ENCODE measurements at regions not wholly inside any gene's neighbourhood (a gene's known extent, or its start where the extent isn't known, plus 50 kb on each side); places are given as distances from the start of the nearest gene placed in this dataset.

- TF ChIP-seq, protein P1, sequence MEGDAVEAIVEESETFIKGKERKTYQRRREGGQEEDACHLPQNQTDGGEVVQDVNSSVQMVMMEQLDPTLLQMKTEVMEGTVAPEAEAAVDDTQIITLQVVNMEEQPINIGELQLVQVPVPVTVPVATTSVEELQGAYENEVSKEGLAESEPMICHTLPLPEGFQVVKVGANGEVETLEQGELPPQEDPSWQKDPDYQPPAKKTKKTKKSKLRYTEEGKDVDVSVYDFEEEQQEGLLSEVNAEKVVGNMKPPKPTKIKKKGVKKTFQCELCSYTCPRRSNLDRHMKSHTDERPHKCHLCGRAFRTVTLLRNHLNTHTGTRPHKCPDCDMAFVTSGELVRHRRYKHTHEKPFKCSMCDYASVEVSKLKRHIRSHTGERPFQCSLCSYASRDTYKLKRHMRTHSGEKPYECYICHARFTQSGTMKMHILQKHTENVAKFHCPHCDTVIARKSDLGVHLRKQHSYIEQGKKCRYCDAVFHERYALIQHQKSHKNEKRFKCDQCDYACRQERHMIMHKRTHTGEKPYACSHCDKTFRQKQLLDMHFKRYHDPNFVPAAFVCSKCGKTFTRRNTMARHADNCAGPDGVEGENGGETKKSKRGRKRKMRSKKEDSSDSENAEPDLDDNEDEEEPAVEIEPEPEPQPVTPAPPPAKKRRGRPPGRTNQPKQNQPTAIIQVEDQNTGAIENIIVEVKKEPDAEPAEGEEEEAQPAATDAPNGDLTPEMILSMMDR (conservative IDR thresholded peaks at IDR 0.05 in 1 of 2, IDR thresholded peaks at IDR 0.05 in 1 of 2; ENCODE audit: extremely low read depth in 1 of 2, insufficient read depth in 1 of 2, low read depth in 1 of 2, low read length in 2 of 2) = no peak
- TF ChIP-seq EZH2 (IDR thresholded peaks at IDR 0.05; ENCODE audit: borderline replicate concordance, low read length) = no peak
These were observed 318.2 kb upstream of the KCNH8 start for GRCh38 chr3:18830087-18830486.
